Endothelial cell of umbilical vein (primary cell): ENCODE measurements at regions not wholly inside any gene's neighbourhood (a gene's known extent, or its start where the extent isn't known, plus 50 kb on each side); places are given as distances from the start of the nearest gene placed in this dataset.

ENCODE experiments used
- BruUV-seq: library from RNA; stranded (reverse); fragments of 400-500 nt; replicated peaks from 2 replicates; lab custom pipeline; 2021; lab: Mats Ljungman, UMichigan
- CTCF ChIA-PET: fragments of 300-600, 350-600 bp; sonication (Branson Sonifier 250); formaldehyde crosslinking; loops from one replicate; lab custom pipeline; 2021; ENCODE audit warnings: antibody characterized with exemption, inconsistent platforms; lab: Charles Lee
- POLR2A ChIA-PET: fragments of 300-600, 350-600 bp; sonication (Branson Sonifier 250); formaldehyde crosslinking; loops from one replicate; lab custom pipeline; 2021; ENCODE audit warnings: antibody characterized with exemption, inconsistent platforms; lab: Charles Lee
- DNase-seq: peaks from one replicate; pipeline ENCODE4 v3.0.0-alpha.2; 2011; ENCODE audit warnings: low read depth, low spot score
- FAIRE-seq: peaks from 2 replicates; lab custom pipeline; 2011; peaks lifted over from hg19 to GRCh38; lab: Jason Lieb, UNC
- H2AFZ ChIP-seq: 2 replicates; pipeline ENCODE4 v1.6.0; 2012; ENCODE audit warnings: low read depth, low read length, control low read depth, inconsistent platforms
- H3K27ac ChIP-seq: 2 replicates; pipeline ENCODE4 v1.5.1; 2011; ENCODE audit warnings: low read depth, mild to moderate bottlenecking, control low read depth, low read length, moderate library complexity; ENCODE audit not compliant: insufficient read depth
- H3K27me3 ChIP-seq, 2 experiments: 2 replicates each; pipeline versions ENCODE4 v1.6.0 to v1.6.1; 2011; ENCODE audit warnings: low read length in 2 of 2, mixed read lengths in 1 of 2; ENCODE audit not compliant: control insufficient read depth in 2 of 2, insufficient read depth in 2 of 2
- H3K36me3 ChIP-seq, 2 experiments: 2 replicates in 1 of 2; 3 replicates in 1 of 2; pipeline ENCODE4 v1.5.1; 2011; ENCODE audit warnings: low read length in 2 of 2, mild to moderate bottlenecking in 1 of 2, moderate library complexity in 1 of 2; ENCODE audit not compliant: control insufficient read depth in 2 of 2, insufficient read depth in 2 of 2; ENCODE audit errors: extremely low read depth in 1 of 2
- H3K4me1 ChIP-seq: 3 replicates; pipeline ENCODE4 v1.5.1; 2011; ENCODE audit warnings: mild to moderate bottlenecking, low read length; ENCODE audit not compliant: control insufficient read depth, insufficient read depth; ENCODE audit errors: extremely low read depth
- H3K4me2 ChIP-seq: 2 replicates; pipeline ENCODE4 v1.6.1; 2011; ENCODE audit warnings: low read length, control low read depth, mixed read lengths; ENCODE audit not compliant: insufficient read depth
- H3K4me3 ChIP-seq, 3 experiments: fragments of 200-600 bp in 1 of 3; sonication (generic), shearing (Covaris generic) in 1 of 3; replicated peaks in 1 of 3; 2 replicates each; pipeline ENCODE4 v1.5.1; 2011 to 2016; ENCODE audit warnings: control low read depth in 3 of 3, low read length in 3 of 3, mild to moderate bottlenecking in 2 of 3, inconsistent platforms in 1 of 3, low read depth in 1 of 3, moderate library complexity in 1 of 3; ENCODE audit not compliant: insufficient read depth in 1 of 3
- H3K79me2 ChIP-seq: 2 replicates; pipeline ENCODE4 v1.6.0; 2012; ENCODE audit warnings: low read length, inconsistent platforms; ENCODE audit not compliant: control insufficient read depth, insufficient read depth
- H3K9ac ChIP-seq: replicated peaks from 2 replicates; pipeline ENCODE3; 2011; ENCODE audit warnings: low read length, control low read depth; ENCODE audit not compliant: insufficient read depth; ENCODE audit errors: extremely low read depth
- H3K9me1 ChIP-seq: replicated peaks from 3 replicates; pipeline ENCODE4 v1.6.0; 2011; ENCODE audit warnings: mild to moderate bottlenecking, low read length; ENCODE audit not compliant: control insufficient read depth, insufficient read depth; ENCODE audit errors: extremely low read depth
- H3K9me3 ChIP-seq: replicated peaks from 2 replicates; pipeline ENCODE4 v1.5.1; 2012; ENCODE audit warnings: low read length, inconsistent platforms; ENCODE audit not compliant: control insufficient read depth, insufficient read depth
- H4K20me1 ChIP-seq: replicated peaks from 2 replicates; pipeline ENCODE3; 2011; ENCODE audit warnings: mild to moderate bottlenecking, low read length; ENCODE audit not compliant: control insufficient read depth, insufficient read depth; ENCODE audit errors: extremely low read depth
- EZH2 ChIP-seq: IDR thresholded peaks from 2 replicates; pipeline ENCODE4 v1.6.1; 2012; ENCODE audit warnings: borderline replicate concordance, low read depth, mild to moderate bottlenecking, moderate library complexity, low read length, inconsistent platforms; ENCODE audit not compliant: severe bottlenecking
- FOS ChIP-seq: IDR thresholded peaks from 2 replicates; pipeline ENCODE4 v1.6.1; 2011; ENCODE audit warnings: mild to moderate bottlenecking, low read length, moderate library complexity, borderline replicate concordance; ENCODE audit not compliant: insufficient read depth
- GATA2 ChIP-seq: IDR thresholded peaks from 2 replicates; pipeline ENCODE4 v1.7.0; 2011; ENCODE audit warnings: low read depth, mild to moderate bottlenecking, moderate library complexity, mixed read lengths, low read length; ENCODE audit not compliant: insufficient read length, insufficient read depth
- JUN ChIP-seq: IDR thresholded peaks from 2 replicates; pipeline ENCODE4 v1.6.1; 2011; ENCODE audit warnings: borderline replicate concordance, low read depth; ENCODE audit not compliant: insufficient read length, insufficient read depth
- MYC ChIP-seq: IDR thresholded peaks from one replicate; pipeline ENCODE4 v1.6.1; 2011; ENCODE audit warnings: mild to moderate bottlenecking, low read depth, low read length
- POLR2A ChIP-seq: IDR thresholded peaks from 2 replicates; pipeline ENCODE4 v1.6.1; 2012; ENCODE audit warnings: low read depth, mild to moderate bottlenecking, control low read depth, low read length
- POLR2AphosphoS5 ChIP-seq: IDR thresholded peaks from 2 replicates; pipeline ENCODE4 v1.6.1; 2012; ENCODE audit warnings: low read depth, mild to moderate bottlenecking, control low read depth, low read length, moderate library complexity; ENCODE audit not compliant: insufficient read depth
- dilution Hi-C: fragments of 300-500 bp; cut with MboI; formaldehyde crosslinking; loops from one replicate; pipeline ENCODE4 v1.15.0; 2019; ENCODE audit warnings: low sequenced_read_pairs; ENCODE audit not compliant: extremely low pct_ligation_motif_present
- intact Hi-C: fragments of 100-400 bp; cut with micrococcal nuclease; formaldehyde crosslinking; loops from one replicate; pipeline ENCODE4 v1.10.0; 2022
- TF ChIP-seq, protein P1 (sequence below): IDR thresholded peaks from 2 replicates; pipeline ENCODE4 v1.6.1; 2011; ENCODE audit not compliant: insufficient read depth, insufficient read length
- TF ChIP-seq, protein P2 (sequence below), 2 donors: IDR thresholded peaks; 1 replicate in 1 of 2; 2 replicates in 1 of 2; pipeline ENCODE4 v1.5.1; 2011; ENCODE audit warnings: low read length in 2 of 2, mild to moderate bottlenecking in 2 of 2, moderate library complexity in 2 of 2, control low read depth in 1 of 2, inconsistent platforms in 1 of 2, low read depth in 1 of 2; ENCODE audit not compliant: insufficient read depth in 1 of 2; ENCODE audit errors: extremely low read depth in 1 of 2

DNA sequence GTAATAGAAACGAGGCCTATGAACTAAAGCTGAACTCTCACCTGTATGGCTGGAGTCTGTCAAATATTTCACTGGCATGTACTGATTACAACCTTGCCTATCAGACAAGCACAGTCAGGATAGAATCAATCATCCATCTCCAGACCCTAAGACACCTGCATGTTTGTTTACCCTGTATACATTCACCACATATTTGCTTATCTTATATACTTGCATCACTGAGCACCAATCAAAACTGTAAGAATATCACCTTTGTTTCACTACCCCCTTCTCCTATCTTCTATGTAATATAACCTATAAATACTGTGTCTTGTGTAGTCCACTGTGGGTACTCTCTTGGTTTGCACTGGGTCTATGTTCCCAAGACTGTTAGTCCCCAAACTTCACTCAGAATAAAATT, 1085.7 kb downstream of the TAF11L14 start:
- POLR2A ChIA-PET, result no interaction called here
- CTCF ChIA-PET, result no interaction called here
- H3K9me1 ChIP-seq, result no peaks in the 10 kb centered on the region
- H3K4me2 ChIP-seq, result no peak overlapping the region
- FAIRE-seq, result no peak
- intact Hi-C loops, result no loop called here
- no peaks in the 10 kb centered on the region for H3K9me3 ChIP-seq
- no peaks in the 10 kb centered on the region for H3K79me2 ChIP-seq
- no peaks in the 10 kb centered on the region for H4K20me1 ChIP-seq
- no peaks in the 10 kb centered on the region for H3K27me3 ChIP-seq
- H3K4me3 ChIP-seq, result no peak overlapping the region
- dilution Hi-C loops, result no loop called here
- DNase-seq, result no peak
- no peaks in the 10 kb centered on the region for H3K36me3 ChIP-seq
- TF ChIP-seq, protein P1, sequence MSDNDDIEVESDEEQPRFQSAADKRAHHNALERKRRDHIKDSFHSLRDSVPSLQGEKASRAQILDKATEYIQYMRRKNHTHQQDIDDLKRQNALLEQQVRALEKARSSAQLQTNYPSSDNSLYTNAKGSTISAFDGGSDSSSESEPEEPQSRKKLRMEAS, result no peak
- TF ChIP-seq JUN (no peak), FOS (no peak), POLR2A (no peak), POLR2AphosphoS5 (no peak), EZH2 (no peak), MYC (no peak), GATA2 (no peak)
- TF ChIP-seq, protein P2, sequence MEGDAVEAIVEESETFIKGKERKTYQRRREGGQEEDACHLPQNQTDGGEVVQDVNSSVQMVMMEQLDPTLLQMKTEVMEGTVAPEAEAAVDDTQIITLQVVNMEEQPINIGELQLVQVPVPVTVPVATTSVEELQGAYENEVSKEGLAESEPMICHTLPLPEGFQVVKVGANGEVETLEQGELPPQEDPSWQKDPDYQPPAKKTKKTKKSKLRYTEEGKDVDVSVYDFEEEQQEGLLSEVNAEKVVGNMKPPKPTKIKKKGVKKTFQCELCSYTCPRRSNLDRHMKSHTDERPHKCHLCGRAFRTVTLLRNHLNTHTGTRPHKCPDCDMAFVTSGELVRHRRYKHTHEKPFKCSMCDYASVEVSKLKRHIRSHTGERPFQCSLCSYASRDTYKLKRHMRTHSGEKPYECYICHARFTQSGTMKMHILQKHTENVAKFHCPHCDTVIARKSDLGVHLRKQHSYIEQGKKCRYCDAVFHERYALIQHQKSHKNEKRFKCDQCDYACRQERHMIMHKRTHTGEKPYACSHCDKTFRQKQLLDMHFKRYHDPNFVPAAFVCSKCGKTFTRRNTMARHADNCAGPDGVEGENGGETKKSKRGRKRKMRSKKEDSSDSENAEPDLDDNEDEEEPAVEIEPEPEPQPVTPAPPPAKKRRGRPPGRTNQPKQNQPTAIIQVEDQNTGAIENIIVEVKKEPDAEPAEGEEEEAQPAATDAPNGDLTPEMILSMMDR (IDR thresholded peaks at IDR 0.05; ENCODE audit: extremely low read depth in 1 of 2, insufficient read depth in 1 of 2, low read depth in 1 of 2, low read length in 2 of 2), result no peak
- no peak overlapping the region for H2AFZ ChIP-seq
- H3K4me1 ChIP-seq, result no peaks in the 10 kb centered on the region
- no peak overlapping the region for H3K27ac ChIP-seq
- H3K9ac ChIP-seq, result no peak overlapping the region
- no TSS peak for BruUV-seq
